Testis (tissue), 2 donors: ENCODE measurements at regions not wholly inside any gene's neighbourhood (a gene's known extent, or its start where the extent isn't known, plus 50 kb on each side); places are given as distances from the start of the nearest gene placed in this dataset.

Experiments used
- POLR2A ChIP-seq: fragments of 450-650 bp; IDR thresholded peaks from one replicate; pipeline ENCODE4 v1.6.1; 2017; ENCODE audit warnings: antibody characterized with exemption, mild to moderate bottlenecking, moderate library complexity
- TF ChIP-seq, protein P1 (sequence below), 3 experiments: fragments of 450-650 bp in 2 of 3; fragments of 200-600 bp in 1 of 3; sonication (generic) in 1 of 3; IDR thresholded peaks; one replicate each; pipeline ENCODE4 v1.5.1; 2016 to 2019; ENCODE audit warnings: antibody characterized with exemption in 3 of 3, mild to moderate bottlenecking in 2 of 3, moderate library complexity in 1 of 3

DNA sequence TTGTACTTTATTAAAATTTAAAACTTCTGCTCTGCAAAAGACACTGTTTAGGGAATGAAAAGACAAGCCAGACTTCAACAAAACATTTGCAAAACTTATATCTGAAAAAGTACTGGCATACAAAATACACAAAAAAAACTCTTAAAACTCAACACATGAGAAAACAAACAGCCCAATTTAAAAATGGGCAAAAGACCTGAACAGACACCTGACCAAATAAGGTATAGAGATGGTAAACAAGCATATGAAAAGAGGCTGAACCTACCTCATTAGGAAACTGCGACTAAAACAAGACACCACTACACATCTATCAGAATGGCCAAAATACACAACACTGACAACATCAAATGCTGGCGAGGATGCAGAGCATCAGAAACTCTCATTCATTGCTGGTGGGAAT is 54.4 kb upstream of the LMX1B start:
- TF ChIP-seq, protein P1, sequence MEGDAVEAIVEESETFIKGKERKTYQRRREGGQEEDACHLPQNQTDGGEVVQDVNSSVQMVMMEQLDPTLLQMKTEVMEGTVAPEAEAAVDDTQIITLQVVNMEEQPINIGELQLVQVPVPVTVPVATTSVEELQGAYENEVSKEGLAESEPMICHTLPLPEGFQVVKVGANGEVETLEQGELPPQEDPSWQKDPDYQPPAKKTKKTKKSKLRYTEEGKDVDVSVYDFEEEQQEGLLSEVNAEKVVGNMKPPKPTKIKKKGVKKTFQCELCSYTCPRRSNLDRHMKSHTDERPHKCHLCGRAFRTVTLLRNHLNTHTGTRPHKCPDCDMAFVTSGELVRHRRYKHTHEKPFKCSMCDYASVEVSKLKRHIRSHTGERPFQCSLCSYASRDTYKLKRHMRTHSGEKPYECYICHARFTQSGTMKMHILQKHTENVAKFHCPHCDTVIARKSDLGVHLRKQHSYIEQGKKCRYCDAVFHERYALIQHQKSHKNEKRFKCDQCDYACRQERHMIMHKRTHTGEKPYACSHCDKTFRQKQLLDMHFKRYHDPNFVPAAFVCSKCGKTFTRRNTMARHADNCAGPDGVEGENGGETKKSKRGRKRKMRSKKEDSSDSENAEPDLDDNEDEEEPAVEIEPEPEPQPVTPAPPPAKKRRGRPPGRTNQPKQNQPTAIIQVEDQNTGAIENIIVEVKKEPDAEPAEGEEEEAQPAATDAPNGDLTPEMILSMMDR (IDR thresholded peaks at IDR 0.05), result no peak
- TF ChIP-seq POLR2A, result no peak
